A673 (cell line): ENCODE measurements at regions not wholly inside any gene's neighbourhood (a gene's known extent, or its start where the extent isn't known, plus 50 kb on each side); places are given as distances from the start of the nearest gene placed in this dataset.

Experiments used
- BruUV-seq: library from RNA; stranded (reverse); fragments of 400-500 nt; replicated peaks from 2 replicates; lab custom pipeline; 2021; lab: Mats Ljungman, UMichigan
- CTCF ChIA-PET: fragments of 300-600 bp; sonication (Branson Sonifier 250); formaldehyde crosslinking; loops from one replicate; lab custom pipeline; 2022; ENCODE audit warnings: antibody characterized with exemption; lab: Charles Lee
- POLR2A ChIA-PET: fragments of 300-600 bp; sonication (Branson Sonifier 250); formaldehyde crosslinking; loops from one replicate; lab custom pipeline; 2022; ENCODE audit warnings: antibody characterized with exemption; ENCODE audit not compliant: low non-redundant PET; lab: Charles Lee
- DNase-seq: peaks from one replicate; pipeline ENCODE4 v3.0.0-alpha.2; 2015; ENCODE audit warnings: low spot score
- H3K27ac ChIP-seq: fragments of 200-600 bp; sonication (generic); 2 replicates; pipeline ENCODE4 v1.5.1; 2016; ENCODE audit warnings: mixed run types, low read depth, mild to moderate bottlenecking, mixed read lengths, antibody characterized with exemption, low read length; ENCODE audit not compliant: poor library complexity, severe bottlenecking
- H3K27me3 ChIP-seq: fragments of 200-600 bp; sonication (generic); replicated peaks from 2 replicates; pipeline ENCODE4 v1.6.1; 2017; ENCODE audit warnings: mixed run types, low read depth, mild to moderate bottlenecking, mixed read lengths, antibody characterized with exemption, low read length; ENCODE audit not compliant: insufficient read depth, poor library complexity
- H3K36me3 ChIP-seq: fragments of 200-600 bp; sonication (generic); 2 replicates; pipeline ENCODE4 v1.6.1; 2016; ENCODE audit warnings: mixed run types, mild to moderate bottlenecking, mixed read lengths, antibody characterized with exemption, low read length; ENCODE audit not compliant: insufficient read depth, poor library complexity, severe bottlenecking
- H3K4me1 ChIP-seq: fragments of 200-600 bp; sonication (generic); 2 replicates; pipeline ENCODE4 v1.6.1; 2017; ENCODE audit warnings: mixed run types, mild to moderate bottlenecking, mixed read lengths, antibody characterized with exemption, low read length; ENCODE audit not compliant: insufficient read depth, poor library complexity, severe bottlenecking
- H3K4me3 ChIP-seq: fragments of 200-600 bp; sonication (generic); 2 replicates; pipeline ENCODE4 v1.5.1; 2016; ENCODE audit warnings: low read depth, mixed run types, mild to moderate bottlenecking, mixed read lengths, low read length; ENCODE audit not compliant: poor library complexity, severe bottlenecking
- H3K9me3 ChIP-seq: fragments of 200-600 bp; sonication (generic); 2 replicates; pipeline ENCODE4 v1.6.1; 2016; ENCODE audit warnings: mixed run types, low read depth, mild to moderate bottlenecking, mixed read lengths, antibody characterized with exemption, low read length; ENCODE audit not compliant: poor library complexity, severe bottlenecking
- EZH2 ChIP-seq: fragments of 200-600 bp; sonication (generic); IDR thresholded peaks from 2 replicates; pipeline ENCODE4 v1.6.1; 2017; ENCODE audit warnings: borderline replicate concordance, low read depth, mild to moderate bottlenecking, mixed read lengths, antibody characterized with exemption, low read length; ENCODE audit not compliant: poor library complexity, severe bottlenecking
- intact Hi-C: fragments of 100-400 bp; cut with micrococcal nuclease; formaldehyde crosslinking; loops from one replicate; pipeline ENCODE4 v1.10.0; 2022; ENCODE audit not compliant: unreplicated experiment
- TF ChIP-seq, protein P1 (sequence below): fragments of 300-800, 200-600 bp; sonication (generic); conservative IDR thresholded peaks from 2 replicates; pipeline ENCODE4 v1.5.1; 2017; ENCODE audit warnings: low read depth, mild to moderate bottlenecking, antibody characterized with exemption, low read length, moderate library complexity, mixed read lengths

DNA sequence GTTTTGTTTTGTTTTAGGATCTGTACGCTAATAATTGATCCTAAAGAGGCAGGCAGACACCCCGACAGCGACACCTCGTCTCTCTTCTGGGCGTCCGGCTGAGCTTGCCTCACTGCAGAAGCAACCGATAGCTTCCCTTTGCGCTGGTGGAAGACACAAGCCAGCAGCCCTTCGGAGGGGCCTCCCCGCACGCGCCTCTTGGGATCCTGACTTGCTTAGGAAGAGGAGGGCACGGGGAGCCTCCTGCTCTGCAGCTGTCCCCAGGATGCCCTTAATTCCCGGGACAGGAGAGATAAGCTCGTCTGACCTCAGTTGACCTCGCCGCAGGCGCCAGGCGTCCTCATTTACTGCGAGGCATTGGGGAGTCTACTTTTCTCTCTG is 94.0 kb downstream of the CD83 start:
- intact Hi-C loops = loop anchor here (1.0 to 10.0 kb wide), 7 partner anchors 171 to 1413 kb away; no protein-coding TSS in a partner anchor
- no peak for TF ChIP-seq EZH2
- TF ChIP-seq, protein P1, sequence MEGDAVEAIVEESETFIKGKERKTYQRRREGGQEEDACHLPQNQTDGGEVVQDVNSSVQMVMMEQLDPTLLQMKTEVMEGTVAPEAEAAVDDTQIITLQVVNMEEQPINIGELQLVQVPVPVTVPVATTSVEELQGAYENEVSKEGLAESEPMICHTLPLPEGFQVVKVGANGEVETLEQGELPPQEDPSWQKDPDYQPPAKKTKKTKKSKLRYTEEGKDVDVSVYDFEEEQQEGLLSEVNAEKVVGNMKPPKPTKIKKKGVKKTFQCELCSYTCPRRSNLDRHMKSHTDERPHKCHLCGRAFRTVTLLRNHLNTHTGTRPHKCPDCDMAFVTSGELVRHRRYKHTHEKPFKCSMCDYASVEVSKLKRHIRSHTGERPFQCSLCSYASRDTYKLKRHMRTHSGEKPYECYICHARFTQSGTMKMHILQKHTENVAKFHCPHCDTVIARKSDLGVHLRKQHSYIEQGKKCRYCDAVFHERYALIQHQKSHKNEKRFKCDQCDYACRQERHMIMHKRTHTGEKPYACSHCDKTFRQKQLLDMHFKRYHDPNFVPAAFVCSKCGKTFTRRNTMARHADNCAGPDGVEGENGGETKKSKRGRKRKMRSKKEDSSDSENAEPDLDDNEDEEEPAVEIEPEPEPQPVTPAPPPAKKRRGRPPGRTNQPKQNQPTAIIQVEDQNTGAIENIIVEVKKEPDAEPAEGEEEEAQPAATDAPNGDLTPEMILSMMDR = no peak
- ChIA-PET CTCF (no interaction called here), POLR2A (interaction anchor here (0.6 kb wide), 1 partner anchor 1385 kb away, joined by 3 read pairs; no protein-coding TSS in a partner anchor)
- no peaks in the 10 kb centered on the region for H3K9me3 ChIP-seq
- no peaks in the 10 kb centered on the region for H3K36me3 ChIP-seq
- H3K4me3 ChIP-seq = peak overlapping the region; percentile 54
- peak overlapping the region; percentile 91 for H3K27ac ChIP-seq
- DNase-seq = peak; percentile 68
- TSS peak; percentile 72 for BruUV-seq
- H3K4me1 ChIP-seq = peaks cover 38% of the 10 kb centered on the region
- no peaks in the 10 kb centered on the region for H3K27me3 ChIP-seq

GRCh38 chr6:14212020-14212419 is 94.4 kb downstream of the CD83 start:
- H3K36me3 ChIP-seq = no peaks in the 10 kb centered on the region
- no peak for TF ChIP-seq EZH2
- TF ChIP-seq, protein P1 = no peak
- POLR2A ChIA-PET = interaction anchor here (0.6 kb wide), 1 partner anchor 1384 kb away, joined by 3 read pairs; no protein-coding TSS in a partner anchor
- H3K4me3 ChIP-seq = peak overlapping the region; percentile 54
- peaks cover 38% of the 10 kb centered on the region for H3K4me1 ChIP-seq
- no TSS peak for BruUV-seq
- H3K27me3 ChIP-seq = no peaks in the 10 kb centered on the region
- no peaks in the 10 kb centered on the region for H3K9me3 ChIP-seq
- intact Hi-C loops = loop anchor here (5.0 to 10.0 kb wide), 4 partner anchors 285 to 1413 kb away; no protein-coding TSS in a partner anchor
- peak overlapping the region; percentile 91 for H3K27ac ChIP-seq
- DNase-seq = no peak
- CTCF ChIA-PET = no interaction called here

- CTCF ChIA-PET = no interaction called here
- POLR2A ChIA-PET = no interaction called here
- DNase-seq = no peak
- no peak overlapping the region for H3K27ac ChIP-seq
- H3K4me1 ChIP-seq = peaks cover 38% of the 10 kb centered on the region
- no peak for TF ChIP-seq EZH2
- TF ChIP-seq, protein P1 = no peak
- intact Hi-C loops = loop anchor here (5.0 to 10.0 kb wide), 4 partner anchors 285 to 1412 kb away; no protein-coding TSS in a partner anchor
- H3K4me3 ChIP-seq = no peak overlapping the region
- H3K36me3 ChIP-seq = no peaks in the 10 kb centered on the region
- BruUV-seq = no TSS peak
- H3K9me3 ChIP-seq = no peaks in the 10 kb centered on the region
- H3K27me3 ChIP-seq = no peaks in the 10 kb centered on the region
Measured at GRCh38 chr6:14212632-14213031, 95.1 kb downstream of the CD83 start.
